OCI-LY3 (cell line): ENCODE measurements at regions not wholly inside any gene's neighbourhood (a gene's known extent, or its start where the extent isn't known, plus 50 kb on each side); places are given as distances from the start of the nearest gene placed in this dataset.

Source experiments
- H2AFZ ChIP-seq: fragments of 200-600, 300-600 bp; shearing (Covaris generic); 2 replicates; pipeline ENCODE4 v1.6.0; 2014; ENCODE audit warnings: antibody characterized with exemption, low read depth, low read length
- H3K27ac ChIP-seq: fragments of 200-600, 300-600 bp; sonication (generic); 2 replicates; pipeline ENCODE4 v1.5.1; 2014; ENCODE audit warnings: mild to moderate bottlenecking, low read length, moderate library complexity, mixed read lengths
- H3K27me3 ChIP-seq: fragments of 200-600, 300-600 bp; sonication (generic); 2 replicates; pipeline ENCODE4 v1.6.1; 2014; ENCODE audit warnings: low read depth, low read length, mixed read lengths
- H3K36me3 ChIP-seq: fragments of 200-600, 300-600 bp; sonication (generic); replicated peaks from 2 replicates; pipeline ENCODE3; 2014; ENCODE audit warnings: low read depth, low read length, mixed read lengths
- H3K4me1 ChIP-seq: fragments of 300-600, 200-600 bp; sonication (generic); 2 replicates; pipeline ENCODE4 v1.6.1; 2014; ENCODE audit warnings: low read length, mixed read lengths
- H3K4me2 ChIP-seq: fragments of 200-600, 300-600 bp; sonication (generic); 2 replicates; pipeline ENCODE4 v1.6.1; 2014; ENCODE audit warnings: low read length, mixed read lengths
- H3K4me3 ChIP-seq: fragments of 300-600, 200-600 bp; sonication (generic); 2 replicates; pipeline ENCODE4 v1.5.1; 2014; ENCODE audit warnings: antibody characterized with exemption, mild to moderate bottlenecking, low read length, moderate library complexity
- H3K79me2 ChIP-seq: fragments of 300-600, 200-600 bp; shearing (Covaris generic); 2 replicates; pipeline ENCODE4 v1.6.1; 2014; ENCODE audit warnings: mild to moderate bottlenecking, low read length, mixed read lengths
- H3K9ac ChIP-seq: fragments of 300-600, 200-600 bp; shearing (Covaris generic); 2 replicates; pipeline ENCODE4 v1.6.0; 2014; ENCODE audit warnings: mild to moderate bottlenecking, low read length, moderate library complexity
- H3K9me3 ChIP-seq: fragments of 200-600, 300-600 bp; shearing (Covaris generic); 2 replicates; pipeline ENCODE4 v1.6.1; 2014; ENCODE audit warnings: low read length, mixed read lengths; ENCODE audit not compliant: insufficient read depth
- H4K20me1 ChIP-seq: fragments of 200-600, 300-600 bp; sonication (generic); 2 replicates; pipeline ENCODE4 v1.6.1; 2016; ENCODE audit warnings: low read length, mixed read lengths; ENCODE audit not compliant: insufficient read depth
- EZH2phosphoT487 ChIP-seq: fragments of 200-600 bp; shearing (Covaris generic); IDR thresholded peaks from 2 replicates; pipeline ENCODE4 v1.6.1; 2018; ENCODE audit warnings: antibody characterized with exemption, mixed run types, low read depth
- TF ChIP-seq, protein P1 (sequence below): fragments of 200-600, 300-600 bp; sonication (generic); IDR thresholded peaks from 2 replicates; pipeline ENCODE4 v1.5.1; 2014; ENCODE audit warnings: antibody characterized with exemption, low read length, low read depth

- Histone ChIP-seq H2AFZ (no peak overlapping the region), H3K9ac (no peak overlapping the region), H3K27me3 (no peaks in the 10 kb centered on the region), H3K4me1 (peaks cover 26% of the 10 kb centered on the region), H3K36me3 (no peaks in the 10 kb centered on the region), H3K79me2 (no peaks in the 10 kb centered on the region), H3K4me2 (no peak overlapping the region), H3K27ac (no peak overlapping the region), H3K9me3 (no peaks in the 10 kb centered on the region), H4K20me1 (no peaks in the 10 kb centered on the region), H3K4me3 (no peak overlapping the region)
- TF ChIP-seq, protein P1, sequence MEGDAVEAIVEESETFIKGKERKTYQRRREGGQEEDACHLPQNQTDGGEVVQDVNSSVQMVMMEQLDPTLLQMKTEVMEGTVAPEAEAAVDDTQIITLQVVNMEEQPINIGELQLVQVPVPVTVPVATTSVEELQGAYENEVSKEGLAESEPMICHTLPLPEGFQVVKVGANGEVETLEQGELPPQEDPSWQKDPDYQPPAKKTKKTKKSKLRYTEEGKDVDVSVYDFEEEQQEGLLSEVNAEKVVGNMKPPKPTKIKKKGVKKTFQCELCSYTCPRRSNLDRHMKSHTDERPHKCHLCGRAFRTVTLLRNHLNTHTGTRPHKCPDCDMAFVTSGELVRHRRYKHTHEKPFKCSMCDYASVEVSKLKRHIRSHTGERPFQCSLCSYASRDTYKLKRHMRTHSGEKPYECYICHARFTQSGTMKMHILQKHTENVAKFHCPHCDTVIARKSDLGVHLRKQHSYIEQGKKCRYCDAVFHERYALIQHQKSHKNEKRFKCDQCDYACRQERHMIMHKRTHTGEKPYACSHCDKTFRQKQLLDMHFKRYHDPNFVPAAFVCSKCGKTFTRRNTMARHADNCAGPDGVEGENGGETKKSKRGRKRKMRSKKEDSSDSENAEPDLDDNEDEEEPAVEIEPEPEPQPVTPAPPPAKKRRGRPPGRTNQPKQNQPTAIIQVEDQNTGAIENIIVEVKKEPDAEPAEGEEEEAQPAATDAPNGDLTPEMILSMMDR, result no peak
These were observed 447.9 kb upstream of the FKBP1C start for GRCh38 chr6:62763125-62763912.

- H2AFZ ChIP-seq, result no peak overlapping the region; the same call in 1 of the 2 replicates
- H3K9ac ChIP-seq, result no peak overlapping the region
- TF ChIP-seq, protein P1, result peak; percentile 46
- no peak for TF ChIP-seq EZH2phosphoT487
- H3K4me3 ChIP-seq, result no peak overlapping the region
- no peaks in the 10 kb centered on the region for H4K20me1 ChIP-seq
- H3K9me3 ChIP-seq, result no peaks in the 10 kb centered on the region
- no peaks in the 10 kb centered on the region for H3K36me3 ChIP-seq
- H3K4me1 ChIP-seq, result peaks cover 18% of the 10 kb centered on the region
- H3K4me2 ChIP-seq, result peak overlapping the region; percentile 10
- H3K79me2 ChIP-seq, result no peaks in the 10 kb centered on the region
- no peaks in the 10 kb centered on the region for H3K27me3 ChIP-seq
- peak overlapping the region; percentile 53 for H3K27ac ChIP-seq
These were observed 460.9 kb upstream of the KHDRBS2 start for GRCh38 chr6:62746968-62747367.

GRCh38 chr6:62746161-62746560, 460.1 kb upstream of the KHDRBS2 start:
- TF ChIP-seq EZH2phosphoT487, result no peak
- TF ChIP-seq, protein P1, result no peak
- Histone ChIP-seq H3K9me3 (no peaks in the 10 kb centered on the region), H3K36me3 (no peaks in the 10 kb centered on the region), H3K27me3 (no peaks in the 10 kb centered on the region), H3K4me2 (no peak overlapping the region), H3K79me2 (no peaks in the 10 kb centered on the region), H4K20me1 (no peaks in the 10 kb centered on the region), H3K9ac (no peak overlapping the region), H2AFZ (no peak overlapping the region), H3K27ac (no peak overlapping the region), H3K4me1 (peaks cover 18% of the 10 kb centered on the region), H3K4me3 (no peak overlapping the region)

DNA sequence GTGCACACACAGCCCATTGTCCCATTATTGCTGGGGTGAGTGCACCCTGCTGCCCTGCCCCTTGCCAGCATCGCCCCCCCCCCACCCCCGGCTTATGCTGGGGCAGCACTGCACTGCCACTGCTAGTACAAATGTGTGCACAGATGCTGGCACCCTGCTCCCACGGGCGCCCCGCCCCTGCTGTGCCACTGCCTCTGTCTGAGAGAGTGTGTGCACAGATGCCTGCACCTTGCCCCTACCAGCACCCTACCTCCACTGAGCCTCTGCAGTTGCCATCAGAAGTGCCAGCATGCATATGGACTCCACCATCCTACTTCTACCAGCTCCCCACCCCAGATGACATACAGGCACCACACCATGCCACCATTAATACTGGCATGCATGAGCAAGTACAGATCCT, 454.6 kb upstream of the KHDRBS2 start:
- no peak overlapping the region for H3K9ac ChIP-seq
- TF ChIP-seq, protein P1, result no peak
- no peak for TF ChIP-seq EZH2phosphoT487
- no peaks in the 10 kb centered on the region for H3K4me1 ChIP-seq
- H3K9me3 ChIP-seq, result no peaks in the 10 kb centered on the region
- no peaks in the 10 kb centered on the region for H3K27me3 ChIP-seq
- no peaks in the 10 kb centered on the region for H3K79me2 ChIP-seq
- H4K20me1 ChIP-seq, result no peaks in the 10 kb centered on the region
- H3K4me3 ChIP-seq, result no peak overlapping the region
- no peak overlapping the region for H3K27ac ChIP-seq
- no peaks in the 10 kb centered on the region for H3K36me3 ChIP-seq
- no peak overlapping the region for H3K4me2 ChIP-seq
- no peak overlapping the region for H2AFZ ChIP-seq
